ENCODE measurements at regions not wholly inside any gene's neighbourhood (a gene's known extent, or its start where the extent isn't known, plus 50 kb on each side); places are given as distances from the start of the nearest gene placed in this dataset.
"Not testable (repeated sequence)": the region's sequence is repeated elsewhere in the genome, so short reads cannot be mapped to it uniquely, and the experiment has no call there.

DNA sequence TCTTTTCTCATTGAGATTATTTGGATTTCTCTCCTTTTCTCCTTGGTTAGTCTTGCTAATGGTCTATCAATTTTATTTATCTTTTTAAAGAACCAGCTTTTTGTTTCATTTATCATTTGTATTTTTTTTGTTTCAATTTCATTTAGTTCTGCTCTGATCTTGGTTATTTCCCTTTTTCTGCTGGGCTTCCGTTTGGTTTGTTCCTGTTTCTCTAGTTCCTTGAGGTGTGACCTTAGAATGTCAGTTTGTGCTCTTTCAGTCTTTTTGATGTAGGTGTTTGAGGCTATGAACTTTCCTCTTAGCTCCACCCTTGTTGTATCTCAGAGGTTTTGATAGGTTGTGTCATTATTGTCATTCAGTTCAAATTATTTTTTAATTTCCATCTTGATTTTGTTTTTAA is 248.5 kb upstream of the CADM2 start:
- H3K27ac ChIP-seq (ENCODE audit: low read depth, low read length); H3K14ac ChIP-seq (ENCODE audit: insufficient read length); H4K20me1 ChIP-seq (replicated peaks in 1 of 2; ENCODE audit: control insufficient read depth in 1 of 2, insufficient read depth in 2 of 2, low read length in 2 of 2); H3K4me3 ChIP-seq (ENCODE audit: extremely low read depth in 1 of 4, insufficient read depth in 2 of 4, low read depth in 3 of 4, low read length in 4 of 4); DNase-seq (ENCODE audit: low read depth in 1 of 2, low spot score in 2 of 2); H3K4ac ChIP-seq (replicated peaks; ENCODE audit: insufficient read length, low read depth, low read length); H3K23ac ChIP-seq (ENCODE audit: insufficient read length); H2AK5ac ChIP-seq (ENCODE audit: low read depth, low read length); H3K4me1 ChIP-seq (replicated peaks in 1 of 4; ENCODE audit: control insufficient read depth in 3 of 4, insufficient read depth in 4 of 4, low read length in 3 of 4); CTCF ChIA-PET (ENCODE audit: partially characterized antibody); H4K5ac ChIP-seq (ENCODE audit: insufficient read length, low read depth, low read length); H3K27me3 ChIP-seq (replicated peaks in 1 of 4; ENCODE audit: control insufficient read depth in 3 of 4, extremely low read depth in 1 of 4, insufficient read depth in 3 of 4, low read length in 3 of 4); H3K36me3 ChIP-seq (ENCODE audit: control insufficient read depth in 2 of 4, insufficient read depth in 4 of 4, low read length in 3 of 4); H2BK12ac ChIP-seq (ENCODE audit: low read depth, low read length); H3K79me1 ChIP-seq (ENCODE audit: low read depth, low read length); H2BK20ac ChIP-seq (ENCODE audit: low read length); H3K56ac ChIP-seq (replicated peaks; ENCODE audit: insufficient read length, low read depth, low read length); H2AFZ ChIP-seq (ENCODE audit: low read length); H3K18ac ChIP-seq (ENCODE audit: extremely low read depth, low read length); H2BK5ac ChIP-seq (ENCODE audit: low read depth, low read length); H2BK15ac ChIP-seq (ENCODE audit: low read length); H2BK120ac ChIP-seq (replicated peaks; ENCODE audit: low read depth, low read length); POLR2A ChIA-PET (ENCODE audit: partially characterized antibody); H4K91ac ChIP-seq (replicated peaks; ENCODE audit: insufficient read length, low read length); H3K23me2 ChIP-seq (ENCODE audit: low read depth, low read length); H3K9ac ChIP-seq (replicated peaks in 1 of 4; ENCODE audit: extremely low read depth in 1 of 4, low read depth in 3 of 4, low read length in 3 of 4); FAIRE-seq; H3K79me2 ChIP-seq (ENCODE audit: control insufficient read depth in 1 of 2, insufficient read depth in 2 of 2, low read length in 2 of 2); H3K4me2 ChIP-seq (ENCODE audit: insufficient read depth in 1 of 2, low read depth in 2 of 2, low read length in 2 of 2); H4K8ac ChIP-seq (ENCODE audit: extremely low read depth, insufficient read depth, low read length); H3K9me3 ChIP-seq (ENCODE audit: insufficient read depth in 2 of 2, low read depth in 1 of 2, low read length in 1 of 2): not testable (repeated sequence)
- WGBS, 2 experiments (ENCODE audit: extremely low coverage in 1 of 2, insufficient coverage in 1 of 2, insufficient read length in 1 of 2, insufficient replicate concordance in 2 of 2, low coverage in 1 of 2, low lambda C conversion rate in 2 of 2, missing lambda C conversion rate in 1 of 2): 83% methylated on average over 1 of the region's 1 CpG; no CpG with 5 or more reads in 1 of the 2 experiments
